LHCN-M2 (cell line): ENCODE measurements at regions not wholly inside any gene's neighbourhood (a gene's known extent, or its start where the extent isn't known, plus 50 kb on each side); places are given as distances from the start of the nearest gene placed in this dataset.

ENCODE experiments used
- DNase-seq: peaks from one replicate; pipeline ENCODE4 v3.0.0-alpha.2; 2012; ENCODE audit warnings: low read depth

DNA sequence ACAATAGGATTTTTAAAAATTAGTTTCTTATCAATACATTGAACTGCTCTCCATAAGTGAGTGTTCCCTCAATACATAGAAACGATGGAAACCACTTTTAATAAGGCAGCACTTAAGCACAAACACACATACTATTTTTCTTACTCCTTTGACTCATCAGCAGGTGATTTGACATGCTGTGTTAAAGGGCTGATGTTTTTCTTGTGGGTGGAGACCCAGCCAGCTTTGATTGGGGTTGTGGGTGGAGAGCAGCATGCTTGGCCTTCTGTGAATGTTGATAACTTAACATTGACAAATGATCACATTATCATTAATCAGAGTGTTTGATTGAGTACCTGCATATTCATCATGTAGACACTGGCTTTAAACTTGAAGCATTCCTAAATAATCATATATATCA, 223.0 kb upstream of the DPH6 start:
- DNase-seq = no peak

DNA sequence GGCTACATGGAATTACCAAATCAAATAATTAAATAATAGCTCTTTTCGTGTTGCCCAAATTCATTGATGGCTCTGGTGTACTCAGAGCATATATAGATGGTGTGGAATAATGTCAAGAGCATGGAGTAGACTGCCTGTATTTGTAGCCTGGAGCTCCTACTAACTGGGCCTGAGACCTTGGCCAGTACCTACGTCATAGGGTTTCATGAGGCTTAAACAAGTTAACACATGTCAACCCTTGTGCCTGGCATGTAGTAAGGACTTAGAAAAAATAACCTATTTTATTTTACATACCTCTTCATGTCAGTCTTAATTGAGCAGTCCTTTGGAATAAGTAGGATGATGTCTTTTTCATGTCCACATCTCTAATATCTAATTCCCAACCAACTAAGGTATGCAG, 223.7 kb upstream of the DPH6 start:
- DNase-seq = no peak

GRCh38 chr15:35771746-35772442, 225.9 kb upstream of the DPH6 start:
- no peak for DNase-seq

- no peak for DNase-seq
Observed at GRCh38 chr15:35774653-35775052, 228.7 kb upstream of the DPH6 start.

DNA sequence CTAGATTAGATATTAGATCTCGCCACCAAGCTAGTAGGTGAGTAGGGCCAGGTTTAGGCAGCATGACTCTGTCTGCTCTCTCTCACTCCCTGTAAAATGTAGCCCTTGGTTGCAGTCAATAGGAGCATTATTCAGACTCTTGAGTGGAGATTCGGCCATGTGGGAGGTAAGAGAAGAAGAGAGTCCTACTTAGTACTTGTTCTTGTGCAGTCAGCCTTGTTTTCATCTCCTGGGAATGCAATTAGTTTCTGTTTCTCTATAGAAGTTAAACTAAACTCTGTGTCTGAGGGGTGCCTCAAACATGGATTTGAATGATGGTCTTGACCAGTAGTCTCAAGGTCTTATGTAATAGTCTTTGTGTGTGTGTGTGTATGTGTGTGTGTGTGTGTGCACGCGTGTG, 229.5 kb upstream of the DPH6 start:
- DNase-seq = no peak

DNA sequence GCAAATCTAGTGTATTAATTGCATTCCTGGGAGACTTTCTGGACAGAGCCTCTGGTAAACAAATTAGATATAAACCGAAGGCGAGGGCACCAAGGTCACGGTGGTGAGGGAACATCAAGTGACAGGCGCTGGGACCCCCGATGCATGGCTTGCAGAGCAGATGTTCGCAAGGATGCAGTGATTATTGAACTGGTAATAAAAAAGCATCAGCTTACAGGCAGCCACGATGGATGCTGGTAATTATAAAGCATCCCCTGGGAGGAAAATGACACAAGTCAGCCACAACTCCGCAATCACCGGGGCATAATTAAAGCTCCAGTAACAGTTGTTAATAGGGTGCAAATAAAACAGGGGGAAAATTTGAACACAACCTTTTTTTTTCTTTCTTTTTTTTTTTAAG, 231.1 kb upstream of the DPH6 start:
- no peak for DNase-seq

DNA sequence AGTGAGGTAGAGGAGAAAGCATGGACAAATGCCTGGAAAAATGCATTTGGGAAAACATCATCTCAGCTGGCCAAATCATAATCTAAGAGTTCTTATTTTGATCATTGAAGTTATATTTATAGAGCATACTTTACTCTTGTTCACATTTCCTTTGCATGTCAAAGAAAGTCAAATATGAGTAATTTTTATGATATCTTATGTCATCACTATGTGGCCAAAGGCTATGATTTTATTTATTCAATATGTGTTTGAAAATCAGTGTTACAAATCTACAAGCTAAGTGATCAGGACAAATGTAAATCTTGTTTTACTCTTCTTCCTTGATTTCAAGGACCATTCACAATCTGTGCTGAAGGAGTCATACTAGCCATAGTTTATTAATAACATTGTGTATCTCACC, 237.2 kb upstream of the DPH6 start:
- no peak for DNase-seq

DNA sequence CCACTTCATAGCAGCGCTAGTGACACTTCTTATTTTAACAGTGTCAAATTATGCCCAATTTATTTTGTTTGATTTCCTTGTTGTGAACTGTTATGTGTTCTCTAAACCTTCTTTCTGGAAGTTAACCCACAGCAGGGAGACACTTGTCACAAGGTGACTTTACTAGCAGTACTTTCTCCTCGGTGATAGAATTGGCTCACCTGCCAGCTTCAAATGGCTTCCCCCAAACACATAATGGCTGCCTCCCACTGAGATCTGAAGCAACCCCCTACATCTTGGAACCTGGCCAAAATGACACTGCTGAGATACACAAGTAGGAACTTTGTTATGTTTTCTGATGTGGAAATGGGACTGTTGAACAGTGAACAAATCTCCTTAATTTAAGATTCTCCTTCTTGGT, 238.8 kb upstream of the DPH6 start:
- DNase-seq = no peak

GRCh38 chr15:35810007-35810406, 264.0 kb upstream of the DPH6 start:
- DNase-seq = no peak

GRCh38 chr15:35813573-35813972, 267.6 kb upstream of the DPH6 start:
- no peak for DNase-seq

DNA sequence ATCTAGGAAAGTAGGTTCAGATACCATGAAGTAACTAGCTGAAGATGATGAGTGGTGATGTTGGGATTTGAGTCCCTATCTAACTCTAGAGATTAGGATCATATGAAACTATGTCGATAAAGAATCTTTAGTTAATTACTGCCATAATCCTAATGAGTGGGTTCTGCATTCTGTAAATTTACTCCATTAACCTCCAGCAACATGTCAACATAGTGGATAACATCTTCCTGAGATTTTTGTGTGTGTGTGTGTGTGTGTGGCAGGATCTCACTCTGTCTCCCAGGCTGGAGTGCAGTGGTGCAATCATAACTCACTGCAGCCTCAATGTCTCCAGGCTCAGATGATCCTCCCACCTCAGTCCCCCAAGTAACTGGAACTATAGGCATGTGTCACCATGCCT, 272.9 kb upstream of the DPH6 start:
- no peak for DNase-seq

DNA sequence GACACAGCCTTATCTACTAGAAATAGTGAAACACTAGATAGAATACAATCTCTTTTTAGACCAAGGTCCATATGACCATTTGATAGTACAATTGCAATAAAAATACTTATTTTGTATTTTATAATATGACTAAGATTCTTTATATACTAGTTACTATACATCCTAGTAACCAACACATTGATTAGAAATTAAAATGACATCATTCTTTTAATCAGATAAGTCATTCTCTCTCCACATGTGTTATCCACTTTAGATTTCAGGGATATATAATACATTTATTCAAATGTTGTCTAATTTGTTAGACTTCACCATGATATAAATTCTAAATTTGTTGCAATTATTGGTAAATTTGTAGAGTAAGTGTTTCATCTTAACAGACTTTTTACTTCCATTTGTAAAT, 276.2 kb upstream of the DPH6 start:
- DNase-seq = no peak

DNA sequence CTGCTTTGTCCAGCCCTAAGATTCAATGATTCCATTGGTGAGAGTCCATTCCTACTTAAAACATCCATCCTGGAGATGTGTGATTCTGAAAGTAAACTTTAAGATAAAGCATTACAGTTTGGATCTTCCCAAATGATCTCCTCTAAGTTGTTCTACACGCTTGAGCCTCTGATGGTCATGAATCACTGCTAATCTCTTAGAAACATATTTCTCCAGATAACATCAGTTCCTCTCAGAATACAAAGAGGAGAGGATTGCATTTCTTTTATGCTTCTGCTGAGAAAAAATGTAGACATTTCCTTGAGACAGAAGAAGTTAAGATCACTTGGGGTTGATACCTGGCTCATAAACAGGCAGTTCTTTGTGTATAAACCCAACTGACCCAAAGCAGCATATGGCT, 281.2 kb upstream of the DPH6 start:
- DNase-seq = no peak

DNA sequence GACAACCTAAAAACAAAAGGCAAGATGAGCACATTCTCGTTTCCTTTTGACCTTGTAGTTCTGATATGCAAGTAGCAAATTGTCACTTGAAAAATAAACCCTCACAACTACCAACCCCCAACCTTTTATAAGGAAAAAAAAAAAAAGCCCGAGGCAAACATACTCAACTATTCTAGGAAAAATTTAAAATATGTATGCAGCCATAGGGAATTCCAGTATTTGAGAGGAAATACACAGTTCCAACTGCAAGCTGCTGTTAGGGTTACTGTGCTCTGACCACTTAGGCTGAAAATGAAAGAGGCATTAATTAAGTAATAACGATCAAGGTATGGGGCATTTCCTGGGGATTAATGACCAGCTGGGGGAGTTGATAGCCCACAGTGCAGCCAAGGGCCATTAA, 281.9 kb upstream of the DPH6 start:
- no peak for DNase-seq

DNA sequence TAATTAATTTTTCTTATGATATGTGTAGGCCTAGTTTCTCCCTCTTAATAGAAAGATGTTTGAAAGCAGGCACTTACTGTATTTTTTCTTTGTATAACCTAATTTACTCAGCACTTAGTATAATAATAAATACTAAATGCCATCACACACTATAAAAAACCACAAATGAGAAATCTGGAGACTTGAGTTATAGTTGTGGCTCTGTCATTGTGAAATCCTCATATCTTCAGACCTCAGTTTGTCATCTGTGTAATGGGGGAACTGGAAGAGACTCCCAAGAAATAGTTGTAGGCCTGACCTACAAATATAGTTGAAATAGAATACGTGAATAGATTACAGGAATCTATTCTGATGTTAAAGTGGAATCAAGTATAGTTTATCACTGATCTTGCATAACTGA, 287.6 kb upstream of the DPH6 start:
- DNase-seq = no peak

DNA sequence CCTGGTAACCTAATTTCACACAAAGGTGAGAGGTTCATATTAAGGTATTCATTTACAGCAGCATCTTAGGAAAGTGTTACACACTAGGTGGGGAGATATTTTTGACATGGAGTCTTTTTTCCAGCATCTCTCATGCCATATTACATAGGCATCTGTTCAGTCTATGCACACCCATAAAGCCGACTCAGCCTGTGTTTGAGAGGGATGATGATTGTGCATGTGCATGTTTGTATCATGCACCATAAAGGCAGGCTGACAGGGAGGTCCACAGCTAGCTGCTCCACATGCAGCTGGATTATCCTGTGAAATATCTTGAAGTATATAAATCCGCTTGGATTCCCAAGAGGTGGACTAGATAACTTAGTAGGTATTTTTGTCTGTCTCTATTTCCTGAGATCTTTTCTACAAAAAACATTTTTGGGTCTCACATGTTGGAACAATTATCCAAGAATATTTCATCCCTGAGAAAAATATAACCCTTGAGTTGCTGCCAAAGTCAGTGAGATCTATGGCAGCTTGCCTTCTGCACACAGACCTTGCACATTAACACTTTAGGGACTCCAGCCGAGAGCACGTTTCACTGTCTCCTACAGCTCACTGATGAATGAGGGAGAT, 288.4 kb upstream of the DPH6 start:
- no peak for DNase-seq

GRCh38 chr15:35834866-35835265, 288.9 kb upstream of the DPH6 start:
- DNase-seq = no peak

GRCh38 chr15:35838424-35839111, 292.6 kb upstream of the DPH6 start:
- DNase-seq = no peak

DNA sequence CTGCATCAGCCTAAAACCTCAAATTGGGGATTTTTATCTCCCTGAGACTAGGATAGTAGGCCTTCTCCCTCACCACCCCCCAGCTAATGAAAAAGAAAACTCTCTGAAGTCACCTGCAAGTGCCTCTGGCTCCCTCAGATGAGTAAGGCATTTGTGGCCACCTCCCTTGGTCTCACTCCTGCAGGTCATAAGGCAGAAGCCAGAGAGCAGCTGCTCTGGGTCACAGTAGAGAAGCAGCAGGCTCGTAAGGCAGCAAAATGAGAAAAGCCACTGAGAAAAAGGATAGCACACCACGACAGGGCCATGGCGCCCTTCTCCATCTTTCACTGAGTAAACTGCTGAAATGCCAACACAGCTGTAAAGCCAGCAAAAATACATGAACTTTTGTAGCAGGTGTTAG, 296.7 kb upstream of the DPH6 start:
- DNase-seq = no peak

- DNase-seq = no peak
Observed at GRCh38 chr15:35843498-35843897, 297.5 kb upstream of the DPH6 start.

DNA sequence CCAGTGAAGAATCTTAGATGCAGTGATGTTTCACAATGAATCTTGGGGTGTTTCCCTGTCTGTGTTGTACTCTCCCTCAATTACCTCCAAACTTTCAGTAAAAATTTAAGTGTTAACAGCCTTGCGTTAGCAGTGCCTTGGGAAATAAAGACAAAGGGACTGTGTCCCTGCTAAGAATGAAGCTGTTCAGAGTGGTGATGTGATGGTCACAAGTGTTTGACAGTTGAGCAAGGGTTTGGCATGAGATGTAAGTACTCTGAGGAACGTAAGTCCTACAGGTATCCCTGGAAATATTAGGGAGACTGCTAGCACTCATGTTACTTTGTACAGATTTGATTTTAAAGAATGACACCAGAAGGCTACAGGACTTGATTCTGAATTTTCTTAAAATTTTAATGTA, 304.3 kb upstream of the DPH6 start:
- no peak for DNase-seq

DNA sequence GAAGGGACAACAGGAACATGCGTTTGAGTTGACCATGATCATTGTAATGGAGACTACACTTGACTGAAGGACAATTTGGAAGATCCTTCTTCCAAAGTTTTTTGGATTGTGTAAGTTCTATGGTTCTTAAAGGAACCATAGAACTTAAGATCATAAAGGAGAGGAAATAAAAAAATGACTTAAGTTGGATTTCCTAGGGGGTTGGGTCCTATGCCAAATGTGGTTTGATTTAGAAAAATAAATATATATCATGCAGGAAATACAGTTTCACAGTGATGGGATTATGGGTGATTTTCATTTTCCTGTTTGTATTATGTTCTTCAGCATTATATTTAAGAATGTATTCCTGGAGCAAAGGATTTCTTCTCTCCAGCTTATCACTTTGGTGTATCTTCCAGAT, 305.5 kb upstream of the DPH6 start:
- DNase-seq = no peak
